Subcutaneous abdominal adipose tissue (tissue), 5 donors: ENCODE measurements at regions not wholly inside any gene's neighbourhood (a gene's known extent, or its start where the extent isn't known, plus 50 kb on each side); places are given as distances from the start of the nearest gene placed in this dataset.

Source experiments
- H3K27ac ChIP-seq: one replicate; pipeline ENCODE4 v1.7.0; 2013; ENCODE audit warnings: low read depth, mild to moderate bottlenecking, inconsistent platforms, low read length, moderate library complexity
- H3K27me3 ChIP-seq, 5 donors: one replicate each; pipeline ENCODE4 v1.7.0; 2013; ENCODE audit warnings: low read length in 5 of 5, inconsistent platforms in 1 of 5; ENCODE audit not compliant: control insufficient read depth in 5 of 5, insufficient read depth in 4 of 5
- H3K36me3 ChIP-seq, 5 donors: one replicate each; pipeline ENCODE4 v1.7.0; 2013; ENCODE audit warnings: low read length in 5 of 5; ENCODE audit not compliant: control insufficient read depth in 5 of 5, insufficient read depth in 5 of 5
- H3K4me1 ChIP-seq, 5 donors: one replicate each; pipeline ENCODE4 v1.7.0; 2013; ENCODE audit warnings: low read length in 5 of 5, mild to moderate bottlenecking in 3 of 5, moderate library complexity in 1 of 5; ENCODE audit not compliant: control insufficient read depth in 5 of 5, insufficient read depth in 5 of 5
- H3K4me3 ChIP-seq, 5 donors: one replicate each; pipeline ENCODE4 v1.7.0; 2013; ENCODE audit warnings: low read length in 5 of 5, low read depth in 1 of 5
- H3K9ac ChIP-seq, 5 donors: one replicate each; pipeline ENCODE4 v1.7.0; 2013; ENCODE audit warnings: low read length in 5 of 5, mild to moderate bottlenecking in 4 of 5, moderate library complexity in 3 of 5
- H3K9me3 ChIP-seq, 5 donors: one replicate each; pipeline ENCODE4 v1.7.0; 2013; ENCODE audit warnings: low read length in 5 of 5; ENCODE audit not compliant: control insufficient read depth in 5 of 5
- donor health status: healthy.
- donor health status: healthy.
- donor health status: healthy.
- donor health status: healthy.
- donor health status: healthy.

- Histone ChIP-seq H3K4me3 (no peak overlapping the region), H3K9ac (no peak overlapping the region), H3K36me3 (no peaks in the 10 kb centered on the region), H3K4me1 (peaks cover 0 to 11% (median 9%) of the 10 kb centered on the region in 5 donors), H3K27ac (no peak overlapping the region), H3K9me3 (no peaks in the 10 kb centered on the region), H3K27me3 (peaks cover 6 to 27% (median 17%) of the 10 kb centered on the region in 5 donors)
These were observed 394.9 kb downstream of the NPHP4 start for GRCh38 chr1:5597171-5597850.

- H3K27me3 ChIP-seq: peaks cover 4 to 27% (median 17%) of the 10 kb centered on the region in 5 donors
- peaks cover 0 to 11% (median 9%) of the 10 kb centered on the region in 5 donors for H3K4me1 ChIP-seq
- no peaks in the 10 kb centered on the region for H3K36me3 ChIP-seq
- H3K9ac ChIP-seq: no peak overlapping the region
- H3K4me3 ChIP-seq: no peak overlapping the region
- H3K9me3 ChIP-seq: peaks cover 0 to 5% (median 3%) of the 10 kb centered on the region in 5 donors
- no peak overlapping the region for H3K27ac ChIP-seq
These were observed 395.6 kb downstream of the NPHP4 start for GRCh38 chr1:5596651-5597050.

DNA sequence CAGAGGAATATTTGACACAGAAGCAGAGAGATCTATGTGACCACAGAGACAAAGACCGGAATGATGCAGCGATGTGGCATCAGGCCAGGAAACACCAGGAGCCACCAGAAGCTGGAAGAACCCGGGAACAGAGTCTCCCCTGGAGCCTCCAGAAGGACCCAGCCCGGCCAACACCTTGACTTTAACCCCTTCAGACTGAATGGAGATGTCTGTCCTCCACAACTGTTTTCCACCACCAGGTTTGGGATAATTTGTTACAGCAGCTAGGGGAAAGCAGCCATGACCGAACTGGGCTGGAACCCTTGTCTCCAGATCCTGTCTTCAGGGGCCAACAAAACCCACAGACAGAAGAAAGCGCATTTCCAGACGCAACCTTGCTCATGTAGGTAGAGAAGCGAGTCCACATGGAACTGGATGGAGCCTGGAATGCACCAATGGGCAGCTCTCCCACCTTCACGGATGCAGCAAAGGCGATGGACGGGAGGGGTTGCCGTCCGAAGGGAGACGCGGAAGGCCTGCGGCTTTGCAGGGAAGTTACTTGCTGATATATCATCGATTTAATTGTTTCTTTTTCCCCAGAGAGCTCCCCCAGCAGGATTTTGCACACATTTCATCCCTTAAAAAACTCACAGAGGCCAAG lies 396.6 kb downstream of the NPHP4 start:
- H3K36me3 ChIP-seq: no peaks in the 10 kb centered on the region
- peaks cover 0 to 20% (median 13%) of the 10 kb centered on the region in 5 donors for H3K27me3 ChIP-seq
- no peak overlapping the region for H3K9ac ChIP-seq
- no peak overlapping the region for H3K27ac ChIP-seq
- peaks cover 0 to 11% (median 9%) of the 10 kb centered on the region in 5 donors for H3K4me1 ChIP-seq
- peaks cover 0 to 10% (median 9%) of the 10 kb centered on the region in 5 donors for H3K9me3 ChIP-seq
- no peak overlapping the region for H3K4me3 ChIP-seq

DNA sequence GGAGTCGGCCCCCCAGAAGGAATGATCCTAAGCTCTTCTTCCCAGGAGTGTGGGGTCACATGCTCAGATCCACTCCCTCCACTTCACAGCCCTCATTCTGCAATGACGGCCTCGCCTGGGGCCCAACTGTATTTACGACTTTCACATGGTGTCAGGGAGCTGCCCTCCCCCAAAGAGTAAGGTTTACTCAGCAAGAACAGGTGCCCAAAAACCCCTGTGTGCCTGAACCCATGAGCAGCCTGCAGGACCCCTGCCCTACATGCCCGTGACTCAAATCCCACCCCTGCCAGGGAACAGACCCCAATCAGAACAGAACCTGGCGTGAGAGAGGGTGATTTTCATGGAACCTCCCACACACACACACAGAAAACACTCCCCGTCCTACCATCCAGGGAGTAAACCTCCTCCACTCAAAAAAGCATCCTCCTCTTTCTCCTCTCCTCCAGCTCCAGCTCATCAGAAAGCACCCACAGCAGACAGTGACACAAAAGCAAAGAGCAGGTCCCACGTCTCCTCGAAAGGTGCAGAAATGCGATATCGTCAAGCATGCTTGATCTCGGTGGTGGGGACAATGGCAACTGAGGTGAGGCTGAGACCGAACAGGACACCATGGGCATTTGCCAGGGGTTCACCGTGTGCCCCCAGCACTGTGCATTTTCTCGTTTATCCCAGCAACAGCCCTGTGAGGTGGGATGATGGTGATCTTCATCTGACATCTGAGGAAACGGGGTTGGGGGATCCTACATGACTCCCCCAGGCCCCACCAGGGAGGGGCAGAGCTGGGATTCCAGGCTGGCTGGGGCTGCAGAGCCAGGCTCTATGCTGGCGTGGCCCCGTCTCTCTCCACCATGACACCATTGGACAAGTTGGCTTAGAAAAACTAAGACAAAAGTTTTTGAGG lies 397.9 kb downstream of the NPHP4 start:
- Histone ChIP-seq H3K9ac (no peak overlapping the region), H3K4me3 (no peak overlapping the region), H3K36me3 (no peaks in the 10 kb centered on the region), H3K27ac (no peak overlapping the region), H3K27me3 (peaks cover 0 to 19% (median 10%) of the 10 kb centered on the region in 5 donors), H3K4me1 (peaks cover 0 to 11% (median 9%) of the 10 kb centered on the region in 5 donors), H3K9me3 (peaks cover 0 to 12% (median 10%) of the 10 kb centered on the region in 5 donors)

DNA sequence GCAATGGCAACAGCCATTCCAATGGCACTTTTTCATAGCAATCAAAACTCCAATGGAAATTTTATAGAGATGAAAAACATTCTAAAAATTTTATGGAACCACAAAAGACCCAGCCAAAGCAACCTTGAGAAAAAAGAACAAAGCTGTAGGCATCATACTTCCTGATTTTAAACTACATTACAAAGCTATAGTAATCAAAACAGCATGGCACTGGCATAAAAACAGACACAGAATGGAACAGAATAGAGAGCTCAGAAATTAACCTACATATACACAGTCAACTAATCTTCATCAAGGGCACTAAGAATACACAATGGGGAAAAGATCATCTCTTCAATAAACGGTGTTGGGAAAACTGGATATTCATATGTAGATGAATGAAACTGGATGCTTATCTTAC lies 401.5 kb downstream of the NPHP4 start:
- Histone ChIP-seq H3K36me3 (no peaks in the 10 kb centered on the region), H3K27ac (no peak overlapping the region), H3K27me3 (peaks cover 0 to 21% (median 16%) of the 10 kb centered on the region in 5 donors), H3K4me3 (no peak overlapping the region), H3K9me3 (peaks cover 0 to 20% (median 10%) of the 10 kb centered on the region in 5 donors), H3K9ac (no peak overlapping the region), H3K4me1 (no peaks in the 10 kb centered on the region)

DNA sequence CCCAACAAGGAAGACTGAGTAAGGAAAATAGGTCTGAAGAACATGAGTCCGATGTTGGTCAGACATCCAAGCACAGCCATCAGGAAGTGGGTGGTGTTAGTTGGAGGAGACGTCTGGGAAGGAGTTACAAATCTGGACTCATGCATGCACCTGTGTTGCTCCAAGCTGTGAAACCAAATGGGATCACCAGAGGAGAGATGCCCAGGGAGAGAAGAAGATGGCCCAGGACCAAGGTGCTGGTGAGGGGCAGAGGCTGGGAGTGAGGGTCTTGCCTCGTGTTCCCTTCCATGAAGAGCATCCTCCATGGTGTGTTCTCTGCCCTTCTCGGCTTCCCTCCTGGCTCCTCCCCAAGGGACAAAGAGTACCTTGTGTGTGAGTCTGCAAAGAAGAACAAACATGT lies 405.6 kb downstream of the NPHP4 start:
- Histone ChIP-seq H3K27me3 (peaks cover 0 to 15% (median 6%) of the 10 kb centered on the region in 5 donors), H3K4me1 (no peaks in the 10 kb centered on the region), H3K4me3 (no peak overlapping the region), H3K27ac (no peak overlapping the region), H3K9me3 (peaks cover 0 to 15% (median 7%) of the 10 kb centered on the region in 5 donors), H3K9ac (no peak overlapping the region), H3K36me3 (no peaks in the 10 kb centered on the region)

DNA sequence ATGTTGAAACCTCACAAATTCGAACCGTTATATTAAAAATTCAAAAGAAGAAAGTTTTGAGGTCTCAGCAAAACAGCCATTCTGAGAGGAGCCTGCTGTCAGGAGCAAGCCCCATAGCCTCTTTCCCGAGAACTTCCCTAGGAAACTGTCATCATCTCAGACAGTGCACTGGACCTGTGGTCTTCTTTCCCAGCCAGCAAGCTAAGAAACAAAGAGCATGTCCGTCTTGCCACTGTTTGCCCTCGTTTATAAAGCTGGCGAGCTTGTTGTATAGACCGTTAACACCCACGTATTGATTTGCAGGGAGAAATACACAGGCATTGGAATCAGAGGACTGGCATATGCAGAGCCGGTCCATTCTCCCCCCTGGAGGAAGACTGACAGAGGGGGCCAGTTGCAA lies 407.0 kb downstream of the NPHP4 start:
- Histone ChIP-seq H3K36me3 (no peaks in the 10 kb centered on the region), H3K27me3 (peaks cover 4 to 19% (median 8%) of the 10 kb centered on the region in 5 donors), H3K4me1 (no peaks in the 10 kb centered on the region), H3K4me3 (no peak overlapping the region), H3K9me3 (peaks cover 0 to 8% (median 0%) of the 10 kb centered on the region in 5 donors), H3K9ac (no peak overlapping the region), H3K27ac (no peak overlapping the region)

DNA sequence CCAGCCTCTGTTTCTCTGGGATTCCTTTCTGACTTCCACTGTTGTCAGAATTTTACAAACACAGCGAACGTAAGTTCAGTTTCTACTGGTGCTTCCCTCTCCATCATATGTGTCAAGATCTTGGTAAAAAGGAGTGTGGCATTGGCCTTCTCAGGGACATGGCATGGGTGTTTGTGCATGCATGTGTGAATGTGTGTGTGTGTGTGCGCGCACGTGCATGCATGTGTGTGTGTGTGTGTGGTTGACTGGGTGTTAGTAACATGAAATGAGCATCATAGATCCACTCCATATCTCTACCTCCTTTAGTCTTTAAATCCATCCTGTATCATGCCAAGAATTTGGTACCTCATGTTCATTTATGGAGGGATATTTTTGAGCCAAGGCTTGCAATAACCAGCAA lies 411.3 kb downstream of the NPHP4 start:
- no peak overlapping the region for H3K4me3 ChIP-seq
- no peak overlapping the region for H3K9ac ChIP-seq
- H3K27ac ChIP-seq: no peak overlapping the region
- no peaks in the 10 kb centered on the region for H3K9me3 ChIP-seq
- H3K27me3 ChIP-seq: peaks cover 4 to 22% (median 10%) of the 10 kb centered on the region in 5 donors
- H3K4me1 ChIP-seq: no peaks in the 10 kb centered on the region
- H3K36me3 ChIP-seq: no peaks in the 10 kb centered on the region

GRCh38 chr1:5579966-5580365 lies 412.3 kb downstream of the NPHP4 start:
- Histone ChIP-seq H3K4me1 (no peaks in the 10 kb centered on the region), H3K36me3 (no peaks in the 10 kb centered on the region), H3K9ac (no peak overlapping the region), H3K27me3 (peaks cover 4 to 25% (median 12%) of the 10 kb centered on the region in 5 donors), H3K27ac (no peak overlapping the region), H3K9me3 (no peaks in the 10 kb centered on the region), H3K4me3 (no peak overlapping the region)
